ENCODE measurements at regions not wholly inside any gene's neighbourhood (a gene's known extent, or its start where the extent isn't known, plus 50 kb on each side); places are given as distances from the start of the nearest gene placed in this dataset.

- TF ChIP-seq CTCF (IDR thresholded peaks at IDR 0.05; ENCODE audit: poor library complexity, severe bottlenecking) (no peak), EP300 (conservative IDR thresholded peaks at IDR 0.05; ENCODE audit: poor library complexity, severe bottlenecking) (no peak), EZH2 (IDR thresholded peaks at IDR 0.05; ENCODE audit: borderline replicate concordance, insufficient read depth, low read length, poor library complexity, severe bottlenecking) (no peak), TAF1 (IDR thresholded peaks at IDR 0.05; ENCODE audit: low read depth) (no peak), POLR2AphosphoS5 (IDR thresholded peaks at IDR 0.05) (no peak), SMC3 (conservative IDR thresholded peaks at IDR 0.05; ENCODE audit: poor library complexity) (no peak), RAD21 (conservative IDR thresholded peaks at IDR 0.05) (no peak), MXI1 (conservative IDR thresholded peaks at IDR 0.05; ENCODE audit: poor library complexity, severe bottlenecking) (no peak), REST (IDR thresholded peaks at IDR 0.05; ENCODE audit: borderline replicate concordance) (no peak)
Observed at GRCh38 chr10:55881588-55881987, 479.5 kb downstream of the ZWINT start.

Measured in neural cell (in vitro differentiated cells).